HG03139 (cell line): ENCODE measurements at regions not wholly inside any gene's neighbourhood (a gene's known extent, or its start where the extent isn't known, plus 50 kb on each side); places are given as distances from the start of the nearest gene placed in this dataset.
"Not testable (repeated sequence)": the region's sequence is repeated elsewhere in the genome, so short reads cannot be mapped to it uniquely, and the experiment has no call there.

ENCODE experiments used
- ATAC-seq: cut with Tn5 transposase; IDR thresholded peaks from one replicate; pipeline ENCODE4 v1.9.1; 2021; ENCODE audit not compliant: unreplicated experiment

GRCh38 chr4:77438549-77438948, 167.1 kb upstream of the CXCL13 start:
- ATAC-seq = no peak

DNA sequence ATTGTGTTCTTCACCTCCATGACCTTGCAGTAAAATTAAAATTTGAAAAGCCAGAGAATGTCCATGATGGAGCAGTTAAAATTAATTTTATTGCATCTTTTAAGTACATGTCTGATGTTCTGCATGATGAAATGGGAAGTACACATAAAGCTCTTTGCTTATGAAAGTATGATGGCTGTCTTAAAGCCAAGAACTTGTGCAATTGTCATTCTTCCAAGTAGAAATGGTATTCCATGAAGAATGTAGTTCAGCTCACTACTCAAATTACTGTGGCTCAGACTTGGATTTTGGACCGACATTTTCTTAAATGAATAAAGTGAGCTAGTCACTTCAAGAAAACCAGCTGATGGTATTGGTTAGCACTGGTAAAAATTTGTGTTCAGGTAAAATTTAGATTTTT, 161.7 kb upstream of the CXCL13 start:
- no peak for ATAC-seq

- no peak for ATAC-seq
Observed at GRCh38 chr4:77445823-77446222, 159.8 kb upstream of the CXCL13 start.

DNA sequence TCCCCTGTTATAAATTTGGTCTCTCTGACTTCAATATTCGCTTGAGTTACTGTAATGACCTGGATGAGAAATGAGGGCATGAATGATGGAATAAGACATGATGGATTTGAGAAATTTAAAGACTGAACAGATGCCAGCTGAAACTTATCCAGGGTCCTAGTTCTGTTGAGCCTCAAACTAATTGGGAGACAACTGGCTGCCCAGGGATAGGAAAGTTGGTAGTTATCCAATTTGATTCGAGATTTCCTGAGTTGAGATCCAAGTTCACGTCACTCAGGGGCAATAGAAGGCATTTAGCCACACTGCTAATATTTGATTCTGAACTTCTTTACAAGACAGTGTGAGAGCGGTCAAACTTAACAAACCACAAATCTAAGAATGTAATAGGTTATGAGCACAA, 159.0 kb upstream of the CXCL13 start:
- no peak for ATAC-seq

GRCh38 chr4:77449171-77449570, 156.4 kb upstream of the CXCL13 start:
- ATAC-seq = no peak

- no peak for ATAC-seq
Observed at GRCh38 chr4:77450006-77450405, 155.6 kb upstream of the CXCL13 start.

- ATAC-seq = no peak
Observed at GRCh38 chr4:77451530-77451929, 154.1 kb upstream of the CXCL13 start.

DNA sequence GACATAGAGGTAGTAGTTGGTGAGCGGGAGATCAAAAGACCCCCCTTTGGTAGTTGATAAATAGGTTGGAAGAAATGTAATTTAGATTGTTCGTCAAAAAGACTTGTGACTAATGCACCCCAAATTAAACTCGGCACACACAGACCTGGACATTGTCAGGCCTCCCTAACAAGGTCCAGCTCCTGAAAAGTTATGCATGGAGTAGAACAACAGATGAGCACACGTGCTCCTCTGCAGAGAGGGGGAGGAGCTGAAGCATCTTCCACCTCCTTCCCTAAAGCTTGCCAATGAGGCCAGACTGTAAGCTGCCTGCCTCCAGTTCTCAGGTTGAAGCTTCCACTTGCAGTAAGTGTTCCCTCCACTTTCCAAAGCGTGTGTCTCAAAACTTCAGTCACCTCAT, 153.5 kb upstream of the CXCL13 start:
- ATAC-seq = not testable (repeated sequence)

DNA sequence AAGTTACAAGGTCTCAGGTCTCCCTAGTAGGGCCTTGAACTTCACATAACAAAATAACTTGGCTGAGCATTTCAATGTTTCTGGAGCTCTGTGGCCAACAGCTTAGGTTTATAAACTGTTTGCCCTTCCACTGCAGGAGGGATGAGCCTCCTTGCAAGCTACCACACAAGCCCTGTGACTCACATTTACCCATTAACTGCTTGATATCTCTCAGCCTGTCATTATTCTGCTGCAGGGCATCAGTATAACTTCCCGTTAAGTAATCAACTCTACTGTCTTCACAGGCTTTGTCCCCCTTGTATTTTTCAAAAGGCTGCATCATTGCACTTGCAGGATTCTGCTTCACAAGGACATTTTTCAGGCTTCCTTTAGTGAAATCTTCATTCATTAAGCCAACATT, 151.7 kb upstream of the CXCL13 start:
- no peak for ATAC-seq

- no peak for ATAC-seq
Observed at GRCh38 chr4:77454858-77455257, 150.8 kb upstream of the CXCL13 start.

DNA sequence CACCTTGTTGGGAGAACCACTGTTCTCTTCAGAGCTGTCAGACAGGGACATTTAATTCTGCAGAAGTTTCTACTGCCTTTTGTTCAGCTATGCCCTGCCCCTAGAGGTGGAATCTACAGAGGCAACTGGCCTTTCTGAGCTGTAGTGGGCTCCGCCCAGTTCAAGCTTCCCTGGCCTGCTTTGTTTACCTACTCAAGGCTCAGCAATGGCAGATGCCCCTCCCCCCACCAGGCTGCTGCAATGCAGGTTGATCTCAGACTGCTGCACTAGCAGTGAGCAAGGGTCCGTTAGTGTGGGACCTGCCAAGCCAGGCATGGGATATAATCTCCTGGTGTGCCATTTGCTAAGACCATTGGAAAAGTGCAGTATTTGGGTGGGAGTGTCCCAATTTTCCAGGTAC, 141.5 kb upstream of the CXCL13 start:
- not testable (repeated sequence) for ATAC-seq

DNA sequence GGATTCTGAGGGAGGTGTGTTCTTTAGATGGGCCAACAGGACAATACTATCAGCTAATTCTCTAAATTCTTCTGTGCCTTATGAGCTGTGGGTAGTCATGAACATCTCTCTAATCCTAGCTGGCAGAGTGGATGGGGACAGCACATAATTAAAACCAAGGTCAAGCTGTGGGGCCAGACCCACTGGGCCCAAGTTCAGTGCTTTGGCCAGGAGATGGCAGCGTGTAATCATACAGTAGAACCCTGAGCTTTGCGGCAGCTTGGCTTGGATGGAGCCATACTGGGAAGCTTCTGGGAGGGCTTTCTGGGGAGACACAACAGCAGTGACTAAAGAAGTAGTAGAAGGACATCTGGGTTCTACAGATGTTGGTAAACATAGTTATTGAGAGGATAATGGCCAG, 140.3 kb upstream of the CXCL13 start:
- ATAC-seq = no peak

DNA sequence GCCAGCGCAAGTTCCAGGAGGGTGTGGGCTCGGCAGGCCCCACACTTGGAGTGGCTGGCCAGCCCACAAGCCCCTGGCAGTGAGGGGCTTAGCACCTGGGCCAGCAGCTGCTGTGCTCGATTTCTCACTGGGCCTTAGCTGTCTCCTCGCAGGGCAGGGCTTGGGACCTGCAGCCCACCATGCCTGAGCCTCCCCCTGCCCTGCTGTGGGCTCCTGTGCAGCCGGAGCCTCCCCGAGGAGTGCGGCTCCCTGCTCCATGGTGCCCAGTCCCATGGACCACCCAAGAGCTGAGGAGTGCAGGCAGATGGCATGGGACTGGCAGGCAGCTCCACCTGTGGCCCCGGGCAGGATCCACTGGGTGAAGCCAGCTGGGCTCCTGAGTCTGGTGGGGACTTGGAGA, 139.2 kb upstream of the CXCL13 start:
- no peak for ATAC-seq

DNA sequence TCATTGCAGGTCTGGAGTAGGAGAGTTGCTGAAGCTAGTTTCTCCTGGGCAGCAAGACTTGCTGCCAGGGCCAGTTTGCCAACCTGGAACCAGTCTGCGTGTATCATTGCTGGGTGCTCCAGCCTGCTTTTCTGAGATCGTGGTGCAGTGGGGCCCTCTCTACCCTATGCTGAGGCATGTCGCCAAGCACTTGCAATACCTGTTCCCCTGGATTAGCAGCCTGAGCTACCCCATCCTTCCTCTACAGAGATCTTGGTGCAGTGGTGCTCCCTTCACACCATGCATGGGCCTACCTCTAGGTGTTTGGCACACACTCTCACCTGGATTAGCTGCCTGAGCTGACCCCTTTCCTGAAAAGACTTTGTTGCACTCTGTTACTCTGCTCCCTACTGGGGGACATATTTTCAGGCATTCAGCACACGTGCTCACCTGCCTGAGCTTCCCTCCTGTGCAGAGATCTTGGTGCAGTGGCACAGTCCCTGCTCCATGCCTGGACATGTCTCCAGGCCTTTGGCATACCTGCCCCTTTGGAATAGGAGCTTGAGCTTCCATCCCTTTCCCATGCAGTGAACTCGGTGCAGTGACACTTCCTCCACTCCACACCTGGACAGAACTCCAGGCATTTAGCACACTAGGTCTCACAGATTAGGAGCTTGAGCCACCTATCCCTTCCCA, 133.7 kb upstream of the CXCL13 start:
- ATAC-seq = no peak

DNA sequence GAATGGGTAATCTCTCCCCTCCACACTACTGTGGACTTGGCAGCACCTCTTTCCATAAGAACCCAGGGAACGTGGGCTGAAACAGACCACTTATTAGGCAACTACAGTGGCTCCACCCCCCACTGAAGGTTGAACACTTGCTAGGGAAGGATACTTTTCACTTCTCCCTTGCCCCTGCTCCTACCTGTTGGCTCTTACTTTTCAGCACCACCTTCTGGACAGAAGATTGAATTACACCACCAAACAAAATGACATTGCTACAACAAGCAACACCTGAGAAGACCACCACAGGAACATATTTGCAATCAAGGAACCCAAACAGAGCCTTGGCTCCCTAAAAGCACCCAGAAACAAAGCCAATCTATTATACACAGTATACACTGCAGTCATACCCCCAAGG, 132.1 kb upstream of the CXCL13 start:
- no peak for ATAC-seq

DNA sequence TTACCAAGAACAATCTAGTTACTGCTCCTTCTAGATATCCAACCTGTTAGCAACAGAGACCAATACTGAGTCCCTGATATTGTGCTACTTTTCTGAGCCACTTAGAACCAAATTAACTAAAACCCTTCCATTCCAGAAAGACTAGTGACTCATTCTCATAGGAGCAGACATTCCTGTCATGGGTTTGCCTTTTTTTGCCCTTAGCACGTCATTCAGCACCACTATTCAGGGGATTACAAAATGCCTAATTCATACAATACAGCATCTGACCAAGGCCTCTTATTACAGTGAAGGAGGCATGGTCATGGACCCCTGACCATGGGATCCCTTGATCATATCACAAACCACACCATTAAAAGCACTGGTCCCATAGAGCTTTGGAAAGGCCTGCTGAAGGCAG, 123.8 kb upstream of the CXCL13 start:
- no peak for ATAC-seq

DNA sequence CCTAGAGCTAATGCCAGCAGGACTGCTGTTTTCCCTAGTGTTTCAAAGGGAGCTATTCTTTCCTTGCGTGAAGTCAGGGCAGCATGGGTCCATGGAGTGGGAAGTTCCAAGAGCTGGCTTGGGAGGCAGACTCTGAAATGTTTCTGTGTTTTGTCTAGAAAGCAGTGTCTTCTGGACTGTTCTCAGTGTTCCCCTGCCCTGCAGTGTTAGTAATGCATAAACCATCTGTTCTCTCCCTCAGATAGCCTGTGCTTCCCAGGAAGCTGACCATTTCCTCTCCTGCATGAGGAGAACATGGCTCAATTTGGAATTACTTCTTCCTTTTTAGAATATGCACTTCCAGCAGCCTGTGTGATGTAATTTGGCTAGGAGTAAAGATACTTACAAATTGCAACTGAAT, 116.7 kb upstream of the CXCL13 start:
- ATAC-seq = no peak

- no peak for ATAC-seq
Observed at GRCh38 chr4:77493120-77493752, 112.4 kb upstream of the CXCL13 start.

GRCh38 chr4:77493829-77494551, 111.6 kb upstream of the CXCL13 start:
- ATAC-seq = no peak

DNA sequence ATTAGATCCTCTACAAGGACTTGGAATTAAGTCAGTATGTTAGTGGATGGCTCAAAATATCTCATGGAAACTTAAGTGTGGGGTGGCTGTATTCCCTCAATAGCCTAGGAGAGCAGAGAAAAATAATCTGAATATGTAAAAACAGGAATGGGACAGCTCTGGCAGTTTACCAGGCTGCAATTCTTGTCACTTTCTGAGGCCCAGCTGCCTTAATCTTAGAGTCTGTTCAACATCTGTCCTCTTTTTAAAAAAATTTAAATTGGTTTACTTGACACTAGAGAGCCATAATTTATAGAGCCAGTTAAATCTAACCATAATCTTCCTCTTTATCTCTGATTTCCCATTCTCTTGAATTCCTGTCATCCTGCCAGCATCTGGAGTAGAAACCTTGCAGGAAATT, 109.2 kb upstream of the CXCL13 start:
- no peak for ATAC-seq

DNA sequence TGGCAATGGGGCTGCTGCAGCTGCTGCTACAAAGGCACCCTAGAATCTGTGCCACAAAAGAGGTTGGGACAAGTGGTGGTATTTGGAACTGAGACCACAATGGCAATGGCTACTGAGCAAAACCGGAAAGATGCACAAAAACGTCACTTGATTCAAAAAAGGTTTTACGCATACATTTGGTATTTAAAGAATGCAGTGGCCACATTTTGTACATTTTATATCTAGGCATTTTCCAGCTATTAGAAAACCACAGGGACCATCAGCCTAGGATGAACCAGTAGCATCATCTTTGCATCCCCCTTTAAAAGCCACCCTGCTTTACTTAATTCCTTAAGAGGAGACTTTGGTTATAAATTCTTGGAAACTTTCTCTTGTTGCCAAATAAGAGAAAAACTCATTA, 104.8 kb upstream of the CXCL13 start:
- no peak for ATAC-seq

DNA sequence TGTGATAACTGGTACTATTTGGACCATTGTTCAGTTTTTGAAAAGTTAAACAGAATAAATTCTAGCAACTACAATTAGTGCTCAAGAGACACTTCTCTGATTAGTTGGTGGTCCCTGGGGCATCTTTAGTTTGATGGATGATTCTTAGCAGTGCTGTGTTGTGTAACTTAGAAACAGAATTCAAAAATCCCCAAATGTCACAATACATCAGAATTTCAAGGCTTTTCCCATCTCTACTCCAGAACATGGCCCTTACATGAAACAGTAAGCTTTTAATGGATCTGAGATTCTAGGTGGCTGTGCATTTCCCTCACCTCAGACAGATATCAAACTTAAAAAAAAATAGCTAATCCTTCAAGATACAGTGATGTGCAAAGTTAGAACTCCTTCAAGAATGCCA, 104.4 kb upstream of the CXCL13 start:
- no peak for ATAC-seq
